Activated CD4-positive, alpha-beta T cell treated with anti-CD3 and anti-CD28 coated beads, Interleukin-2, amount 50 U/mL, for 4 hours (primary cell): ENCODE measurements at regions not wholly inside any gene's neighbourhood (a gene's known extent, or its start where the extent isn't known, plus 50 kb on each side); places are given as distances from the start of the nearest gene placed in this dataset.

ENCODE experiments used
- DNase-seq, 2 experiments: peaks; one replicate each; pipeline ENCODE4 v3.0.0-alpha.2; 2020

GRCh38 chr20:22430154-22430745, 154.1 kb downstream of the FOXA2 start:
- DNase-seq, result no peak

GRCh38 chr20:22429175-22430153, 154.9 kb downstream of the FOXA2 start:
- no peak for DNase-seq

- DNase-seq, result no peak
Measured at GRCh38 chr20:22428051-22428450, 156.3 kb downstream of the FOXA2 start.

GRCh38 chr20:22426772-22427171, 157.6 kb downstream of the FOXA2 start:
- DNase-seq, result no peak

- DNase-seq, result no peak
Measured at GRCh38 chr20:22425344-22426295, 158.8 kb downstream of the FOXA2 start.

- DNase-seq, result no peak
Measured at GRCh38 chr20:22423190-22423832, 161.1 kb downstream of the FOXA2 start.

GRCh38 chr20:22420116-22420598, 164.2 kb downstream of the FOXA2 start:
- no peak for DNase-seq

GRCh38 chr20:22418738-22419137, 165.6 kb downstream of the FOXA2 start:
- DNase-seq, result no peak

GRCh38 chr20:22414305-22414742, 170.0 kb downstream of the FOXA2 start:
- DNase-seq, result no peak

GRCh38 chr20:22412977-22413868, 171.1 kb downstream of the FOXA2 start:
- DNase-seq, result no peak

GRCh38 chr20:22411627-22412450, 172.5 kb downstream of the FOXA2 start:
- no peak for DNase-seq

GRCh38 chr20:22411286-22411626, 173.1 kb downstream of the FOXA2 start:
- no peak for DNase-seq

- no peak for DNase-seq
Measured at GRCh38 chr20:22410556-22411130, 173.7 kb downstream of the FOXA2 start.

- DNase-seq, result no peak
Measured at GRCh38 chr20:22408521-22409402, 175.6 kb downstream of the FOXA2 start.

- DNase-seq, result no peak
Measured at GRCh38 chr20:22407237-22408193, 176.9 kb downstream of the FOXA2 start.

- no peak for DNase-seq
Measured at GRCh38 chr20:22404419-22405170, 179.8 kb downstream of the FOXA2 start.
